NCI-H69 (cell line): ENCODE measurements at regions not wholly inside any gene's neighbourhood (a gene's known extent, or its start where the extent isn't known, plus 50 kb on each side); places are given as distances from the start of the nearest gene placed in this dataset.

Experiments
- DNase-seq: peaks from one replicate; lab custom pipeline; 2025; lab: John Stamatoyannopoulos, UW

GRCh38 chr2:122734766-122735424 is 979.4 kb downstream of the TSN start:
- DNase-seq = no peak

DNA sequence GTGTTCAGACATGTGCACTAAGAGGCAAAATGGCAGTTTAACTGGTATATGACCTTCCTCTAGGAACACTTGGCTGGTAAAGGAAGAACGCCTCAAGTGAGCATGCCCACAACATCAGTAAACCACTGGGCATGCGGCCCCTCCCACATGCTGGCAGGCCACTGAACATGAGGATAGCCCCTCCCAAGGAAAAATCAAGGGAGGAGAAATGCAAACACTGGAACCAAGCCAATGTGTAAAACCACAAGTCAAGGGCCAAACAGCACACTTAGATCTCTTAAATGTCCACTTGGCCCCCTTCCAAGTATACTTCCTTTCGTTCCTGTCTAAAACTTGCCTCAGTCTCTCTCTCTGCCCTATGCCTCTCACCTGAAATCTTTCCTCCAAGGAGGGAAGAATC is 980.8 kb downstream of the TSN start:
- peak; percentile 12 for DNase-seq

GRCh38 chr2:122737429-122738077 is 982.1 kb downstream of the TSN start:
- DNase-seq = no peak

DNA sequence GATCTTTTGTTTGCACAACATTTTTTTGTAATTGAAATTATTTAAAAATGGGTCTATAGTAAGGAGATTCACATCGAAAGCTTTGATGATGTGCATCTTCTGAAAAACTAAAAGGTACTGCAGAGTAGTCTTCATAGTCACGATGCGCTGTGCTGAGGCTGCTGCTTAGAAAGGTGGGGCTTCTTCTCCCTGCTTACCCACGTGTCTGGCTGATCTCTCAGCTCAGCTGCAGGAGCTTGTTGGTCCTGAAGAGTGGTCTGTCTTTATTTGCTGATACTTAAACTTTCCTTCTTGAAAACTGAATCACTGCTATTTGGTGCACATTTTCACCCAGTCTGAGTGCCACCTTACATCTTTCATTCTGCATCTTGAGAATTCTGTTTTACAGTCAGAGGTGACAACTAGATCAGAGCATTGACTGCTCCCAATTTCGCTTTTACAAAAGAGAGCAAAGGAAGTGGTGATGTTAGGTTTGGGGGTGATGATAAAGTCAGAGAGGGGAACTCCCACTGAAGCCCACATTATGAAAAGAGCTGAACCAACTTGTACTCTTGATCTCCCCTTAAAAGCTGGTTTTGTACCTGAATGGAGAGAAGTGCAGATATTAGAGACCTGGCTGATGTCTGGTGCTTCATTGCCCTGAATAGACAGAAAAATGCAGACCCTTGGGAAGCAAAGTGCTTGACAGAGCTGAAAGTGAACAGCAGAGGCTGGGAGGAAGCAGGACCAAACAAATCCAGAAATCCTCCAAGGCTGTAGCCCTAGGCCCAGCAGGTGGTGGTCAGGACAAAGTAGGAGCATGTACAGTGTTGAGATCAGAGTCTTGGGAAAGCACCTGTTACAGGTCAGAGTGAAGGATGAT is 984.5 kb downstream of the TSN start:
- DNase-seq = no peak

GRCh38 chr2:122740594-122740948 is 985.1 kb downstream of the TSN start:
- no peak for DNase-seq

DNA sequence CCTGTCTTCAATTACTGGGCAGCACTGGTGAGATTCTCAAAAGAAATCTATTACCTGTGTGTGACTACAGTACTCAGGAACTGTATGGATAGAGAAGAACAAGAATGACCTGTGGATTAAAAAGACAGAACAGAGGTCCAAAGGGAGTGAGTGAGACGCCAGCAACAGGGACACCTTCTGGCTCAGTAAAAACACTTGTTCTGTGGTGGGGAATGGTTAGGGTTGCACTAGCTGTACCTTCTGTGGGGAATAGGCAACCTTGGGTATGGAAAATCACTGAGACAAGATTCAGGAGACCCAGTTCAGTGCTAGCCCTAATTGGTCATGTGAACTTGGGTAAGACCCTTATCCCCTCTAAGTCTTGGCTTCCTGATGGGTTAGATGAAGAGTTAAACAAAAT is 986.0 kb downstream of the TSN start:
- no peak for DNase-seq

DNA sequence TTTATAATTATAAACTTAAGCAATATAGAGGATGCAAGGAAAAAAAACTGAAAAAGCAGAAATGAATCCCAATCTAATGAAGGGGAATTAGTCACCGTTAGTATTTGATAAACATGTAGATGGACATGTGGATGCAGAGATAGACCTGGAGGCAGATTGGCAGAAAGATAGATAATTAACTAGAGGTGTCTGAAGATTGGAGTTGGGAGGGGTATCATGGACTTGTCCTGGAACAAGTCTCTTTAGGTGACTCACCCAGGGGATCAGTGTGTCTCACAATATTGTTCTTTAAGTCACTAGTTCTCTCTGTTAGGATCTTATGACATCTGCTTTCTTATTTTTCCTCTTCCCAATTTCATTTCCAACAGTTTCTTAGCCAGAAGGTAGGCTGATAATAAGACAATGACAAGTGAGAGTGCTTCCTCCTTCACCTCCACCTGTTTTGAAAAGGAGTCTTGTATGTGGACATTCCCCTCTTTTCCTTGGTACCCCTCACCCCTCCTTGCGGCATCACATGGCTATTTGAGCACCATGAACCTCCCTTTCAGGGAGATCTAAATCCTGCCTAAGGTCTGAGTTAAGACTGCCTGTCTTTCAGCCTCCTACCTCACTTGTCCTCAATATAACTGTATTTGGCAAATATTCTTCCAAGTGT is 987.7 kb downstream of the TSN start:
- no peak for DNase-seq

GRCh38 chr2:122745603-122746002 is 990.2 kb downstream of the TSN start:
- no peak for DNase-seq

DNA sequence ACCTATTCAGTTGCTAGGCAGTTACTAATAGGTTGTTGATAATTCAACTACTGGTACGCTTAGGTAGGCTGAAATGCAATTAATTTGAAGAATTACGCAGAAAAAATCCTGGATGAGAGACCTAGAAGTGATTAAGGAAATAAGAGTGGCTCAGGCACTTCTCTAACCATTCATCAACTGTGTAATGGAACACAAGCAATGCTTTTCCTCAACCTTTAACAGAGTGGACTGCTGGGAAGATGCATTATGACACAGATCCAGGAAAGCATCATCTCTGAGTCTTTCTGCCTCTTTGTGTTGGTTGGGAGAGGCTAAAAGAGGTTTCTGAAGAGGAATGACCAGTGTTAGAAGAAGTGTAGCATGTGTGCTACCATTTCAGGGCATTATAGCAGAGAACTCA is 992.2 kb downstream of the TSN start:
- no peak for DNase-seq

DNA sequence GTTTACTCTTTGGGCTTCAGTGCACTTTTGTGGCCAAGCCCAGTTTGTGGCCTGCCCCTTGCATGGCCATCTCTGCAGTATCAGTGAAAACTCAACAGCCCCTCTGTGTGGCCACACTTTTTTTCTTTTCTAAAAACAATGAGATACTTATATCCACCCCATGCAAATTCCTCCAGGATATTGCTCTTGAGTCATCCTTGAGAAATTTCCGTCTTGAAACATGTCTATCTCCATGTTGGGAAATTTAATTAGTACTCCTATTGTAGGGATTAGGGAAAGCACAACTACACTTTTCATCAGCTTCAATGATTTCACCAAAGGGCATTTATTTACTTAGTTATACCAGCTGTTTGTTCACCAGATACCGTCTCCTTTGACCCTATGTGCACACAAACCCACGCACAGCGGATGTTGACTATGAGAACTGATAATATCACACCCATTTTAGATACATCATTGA is 993.1 kb downstream of the TSN start:
- DNase-seq = peak; percentile 19

DNA sequence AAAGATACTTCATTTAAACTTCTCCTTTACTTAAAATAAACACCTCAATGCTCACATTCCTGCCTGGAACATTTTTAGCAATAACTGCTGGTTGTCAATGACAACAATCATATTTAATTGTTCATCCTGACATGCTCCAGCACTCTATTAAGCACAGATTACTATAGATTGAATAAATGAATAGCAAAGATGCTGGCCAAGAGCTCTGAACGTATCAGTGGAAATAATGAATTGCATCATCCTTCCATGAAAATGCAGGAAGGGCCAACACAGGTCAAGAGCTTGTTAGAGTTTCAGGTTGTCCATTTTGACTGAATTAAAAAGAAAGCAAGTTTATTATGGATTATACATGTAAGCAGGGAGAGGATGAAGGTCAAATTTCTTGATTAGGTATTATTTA is 994.0 kb downstream of the TSN start:
- DNase-seq = no peak

DNA sequence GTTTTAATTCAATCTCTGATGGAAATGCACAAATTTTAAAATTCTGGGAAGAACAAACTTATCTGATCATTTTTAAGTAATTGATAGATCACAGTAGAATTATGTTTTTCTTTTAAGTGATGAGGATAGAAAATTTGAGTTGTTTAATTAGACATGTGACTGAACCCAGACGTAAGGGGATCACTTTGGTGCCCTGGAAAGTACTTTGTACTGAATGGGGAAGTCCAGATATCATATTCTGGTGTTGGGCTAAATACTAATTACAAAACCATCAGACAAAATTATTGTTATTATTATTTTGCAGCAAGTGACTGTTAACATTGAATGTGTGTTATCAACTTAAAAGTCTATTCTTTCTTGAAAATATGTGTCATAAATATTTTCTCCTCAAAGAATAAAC is 994.6 kb downstream of the TSN start:
- DNase-seq = no peak

DNA sequence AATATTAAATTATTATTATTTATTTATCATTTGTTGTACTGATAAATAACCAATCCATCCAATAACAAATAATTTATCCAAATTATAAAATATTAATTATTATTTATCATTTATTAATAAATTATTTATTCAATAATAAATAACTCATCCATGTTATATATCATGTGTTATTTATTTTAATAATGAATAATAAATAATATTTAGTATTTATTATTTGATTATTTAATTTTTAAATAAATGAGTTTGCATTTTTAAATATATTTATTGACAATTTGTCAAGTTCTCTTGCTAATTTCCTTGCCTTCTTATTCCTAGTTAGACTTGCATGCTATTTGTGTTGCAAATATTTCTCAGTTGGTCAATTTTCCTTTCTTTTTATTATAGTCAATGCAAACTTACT is 995.4 kb downstream of the TSN start:
- DNase-seq = no peak

GRCh38 chr2:122753336-122753735 is 997.9 kb downstream of the TSN start:
- DNase-seq = no peak

GRCh38 chr2:122754561-122754960 is 999.1 kb downstream of the TSN start:
- DNase-seq = no peak

DNA sequence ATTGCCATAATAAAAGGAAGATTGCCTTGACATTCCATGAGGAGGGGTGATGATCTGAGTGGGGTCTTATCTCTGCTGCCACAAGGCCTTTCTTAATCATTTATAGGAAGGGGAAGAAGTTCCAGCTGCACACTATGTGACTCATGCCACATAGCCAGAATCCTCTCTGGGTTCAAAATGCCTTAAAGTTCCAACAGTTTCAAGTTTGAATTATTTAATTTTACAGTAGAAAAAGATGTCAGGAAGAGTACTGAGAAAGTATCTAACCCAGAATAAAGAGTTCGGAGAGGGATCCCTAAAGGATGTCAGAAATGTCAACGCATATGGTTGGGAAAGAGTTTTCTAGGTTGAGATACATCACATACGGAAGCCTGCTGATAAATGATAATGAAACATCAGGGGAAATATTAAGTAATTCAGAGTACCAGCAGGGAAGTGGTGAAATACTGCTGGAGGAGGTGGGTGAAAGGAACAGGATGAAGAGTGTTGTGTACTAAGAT is 999.9 kb downstream of the TSN start:
- DNase-seq = no peak

- no peak for DNase-seq
Observed at GRCh38 chr2:122758967-122759366, 1003.5 kb downstream of the TSN start.

- DNase-seq = no peak
Observed at GRCh38 chr2:122764014-122764413, 1008.6 kb downstream of the TSN start.

- DNase-seq = no peak
Observed at GRCh38 chr2:122780251-122780650, 1024.8 kb downstream of the TSN start.

- no peak for DNase-seq
Observed at GRCh38 chr2:122794100-122794499, 1038.6 kb downstream of the TSN start.

GRCh38 chr2:122795763-122796162 is 1040.3 kb downstream of the TSN start:
- no peak for DNase-seq

DNA sequence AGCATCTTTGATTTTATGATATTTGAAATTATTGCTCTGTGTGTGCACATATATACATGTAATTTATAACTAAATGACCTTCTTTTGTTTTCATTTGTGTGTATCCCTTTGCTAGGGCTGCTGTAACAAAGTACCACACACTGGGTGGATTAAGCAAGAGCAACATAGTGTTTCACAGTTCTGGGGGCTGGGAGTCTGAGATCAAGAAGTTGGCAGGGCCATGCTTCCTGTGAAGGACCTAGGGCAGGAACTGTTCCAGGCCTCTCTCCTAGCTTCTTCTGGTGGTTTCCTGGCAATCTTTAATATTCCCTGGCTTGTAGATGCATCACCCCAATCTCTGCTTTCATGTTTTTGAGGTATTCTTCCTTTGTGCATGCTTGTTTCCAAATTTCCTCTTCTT is 1043.9 kb downstream of the TSN start:
- no peak for DNase-seq
